ENCODE measurements at regions not wholly inside any gene's neighbourhood (a gene's known extent, or its start where the extent isn't known, plus 50 kb on each side); places are given as distances from the start of the nearest gene placed in this dataset.

- no peak for DNase-seq
Observed at GRCh38 chr6:149150301-149150700, 167.2 kb upstream of the TAB2 start.

GRCh38 chr6:149150801-149151398, 166.6 kb upstream of the TAB2 start:
- DNase-seq = no peak

GRCh38 chr6:149152521-149152920, 165.0 kb upstream of the TAB2 start:
- no peak for DNase-seq

- no peak for DNase-seq
Observed at GRCh38 chr6:149153100-149153499, 164.4 kb upstream of the TAB2 start.

GRCh38 chr6:149153693-149154092, 163.8 kb upstream of the TAB2 start:
- no peak for DNase-seq

GRCh38 chr6:149154261-149154821, 163.2 kb upstream of the TAB2 start:
- no peak for DNase-seq

GRCh38 chr6:149157126-149157525, 160.4 kb upstream of the TAB2 start:
- DNase-seq = no peak

- no peak for DNase-seq
Observed at GRCh38 chr6:149158076-149158475, 159.4 kb upstream of the TAB2 start.

GRCh38 chr6:149160943-149161342, 156.6 kb upstream of the TAB2 start:
- DNase-seq = no peak

- DNase-seq = no peak
Observed at GRCh38 chr6:149162924-149163323, 154.6 kb upstream of the TAB2 start.

- DNase-seq = no peak
Observed at GRCh38 chr6:149164199-149164750, 153.2 kb upstream of the TAB2 start.

GRCh38 chr6:149166336-149166735, 151.2 kb upstream of the TAB2 start:
- no peak for DNase-seq

GRCh38 chr6:149166747-149167146, 150.8 kb upstream of the TAB2 start:
- no peak for DNase-seq

GRCh38 chr6:149168968-149169367, 148.5 kb upstream of the TAB2 start:
- no peak for DNase-seq

- no peak for DNase-seq
Observed at GRCh38 chr6:149169761-149170511, 147.6 kb upstream of the TAB2 start.

- no peak for DNase-seq
Observed at GRCh38 chr6:149170564-149171452, 146.7 kb upstream of the TAB2 start.

- DNase-seq = no peak
Observed at GRCh38 chr6:149173222-149173621, 144.3 kb upstream of the TAB2 start.

- no peak for DNase-seq
Observed at GRCh38 chr6:149174962-149175361, 142.6 kb upstream of the TAB2 start.

GRCh38 chr6:149176971-149177667, 140.4 kb upstream of the TAB2 start:
- DNase-seq = no peak

- DNase-seq = no peak
Observed at GRCh38 chr6:149179431-149179830, 138.1 kb upstream of the TAB2 start.

GRCh38 chr6:149181304-149181703, 136.2 kb upstream of the TAB2 start:
- DNase-seq = no peak

- no peak for DNase-seq
Observed at GRCh38 chr6:149182262-149182661, 135.2 kb upstream of the TAB2 start.

All from activated naive CD4-positive, alpha-beta T cell (primary cell).